Lower leg skin (tissue), 4 donors: ENCODE measurements at regions not wholly inside any gene's neighbourhood (a gene's known extent, or its start where the extent isn't known, plus 50 kb on each side); places are given as distances from the start of the nearest gene placed in this dataset.

ENCODE experiments used
- DNase-seq, 2 donors: peaks; one replicate each; pipeline ENCODE4 v3.0.0-alpha.2; 2019; ENCODE audit warnings: low spot score in 2 of 2
- H3K4me3 ChIP-seq: fragments of 200-600 bp; sonication (generic); 2 replicates; pipeline ENCODE4 v1.5.1; 2017; ENCODE audit warnings: mild to moderate bottlenecking, low read depth; ENCODE audit not compliant: poor library complexity, severe bottlenecking
- CTCF ChIP-seq, 3 donors: fragments of 450-650 bp; IDR thresholded peaks; one replicate each; pipeline ENCODE4 v1.5.1; 2016; ENCODE audit warnings: antibody characterized with exemption in 3 of 3, mild to moderate bottlenecking in 3 of 3, moderate library complexity in 2 of 3
- POLR2A ChIP-seq, 2 donors: fragments of 450-650 bp; IDR thresholded peaks; one replicate each; pipeline ENCODE4 v1.6.1; 2016 to 2017; ENCODE audit warnings: antibody characterized with exemption in 2 of 2, mild to moderate bottlenecking in 1 of 2, moderate library complexity in 1 of 2
- WGBS, 2 donors: methylation state at CpG; one replicate each; pipeline ENCODE4 v1.1.5; 2018; 5-methylcytosine and 5-hydroxymethylcytosine counted together
- intact Hi-C: fragments of 100-400 bp; cut with DNase I; formaldehyde crosslinking; loops from one replicate; pipeline ENCODE4 v1.15.0; 2023; ENCODE audit warnings: low total_unique reads

GRCh38 chr17:77566566-77567138 is 391.9 kb upstream of the TNRC6C start:
- no peak for DNase-seq
- 92 to 97% methylated on average over 13 of the region's 13 CpGs for WGBS, 2 donors
- TF ChIP-seq CTCF (IDR thresholded peaks at IDR 0.05), result no peak
- TF ChIP-seq POLR2A (IDR thresholded peaks at IDR 0.05), result no peak
- no peak overlapping the region for H3K4me3 ChIP-seq
- intact Hi-C loops, result no loop called here

- no peak for TF ChIP-seq POLR2A (IDR thresholded peaks at IDR 0.05)
- TF ChIP-seq CTCF (IDR thresholded peaks at IDR 0.05), result no peak
- no peak for DNase-seq
- WGBS, 2 donors, result 88 to 93% methylated on average over 7 of the region's 7 CpGs
Measured at GRCh38 chr17:77568540-77568939, 390.0 kb upstream of the TNRC6C start.

GRCh38 chr17:77569846-77570564 is 388.5 kb upstream of the TNRC6C start:
- intact Hi-C loops, result no loop called here
- H3K4me3 ChIP-seq, result no peak overlapping the region
- 84 to 89% methylated on average over 21 of the region's 21 CpGs for WGBS, 2 donors
- no peak for TF ChIP-seq POLR2A (IDR thresholded peaks at IDR 0.05)
- no peak for TF ChIP-seq CTCF (IDR thresholded peaks at IDR 0.05)
- no peak for DNase-seq

More at GRCh38 chr17:77568540-77568939, 390.0 kb upstream of the TNRC6C start:
- H3K4me3 ChIP-seq, result no peak overlapping the region
- intact Hi-C loops, result no loop called here

GRCh38 chr17:77570565-77570898 is 388.0 kb upstream of the TNRC6C start:
- H3K4me3 ChIP-seq, result no peak overlapping the region
- 87 to 99% methylated on average over 6 to 7 of the region's 7 CpGs for WGBS, 2 donors
- intact Hi-C loops, result no loop called here
- TF ChIP-seq POLR2A (IDR thresholded peaks at IDR 0.05) (no peak), CTCF (IDR thresholded peaks at IDR 0.05) (no peak)
- DNase-seq, result no peak

GRCh38 chr17:77571155-77571981 is 387.1 kb upstream of the TNRC6C start:
- DNase-seq, result no peak
- TF ChIP-seq CTCF (IDR thresholded peaks at IDR 0.05) (no peak), POLR2A (IDR thresholded peaks at IDR 0.05) (no peak)
- WGBS, 2 donors, result 11 to 12% methylated on average over 33 to 35 of the region's 35 CpGs
- H3K4me3 ChIP-seq, result no peak overlapping the region
- intact Hi-C loops, result no loop called here
